ENCODE measurements at regions not wholly inside any gene's neighbourhood (a gene's known extent, or its start where the extent isn't known, plus 50 kb on each side); places are given as distances from the start of the nearest gene placed in this dataset.
"Not testable (repeated sequence)": the region's sequence is repeated elsewhere in the genome, so short reads cannot be mapped to it uniquely, and the experiment has no call there.

DNA sequence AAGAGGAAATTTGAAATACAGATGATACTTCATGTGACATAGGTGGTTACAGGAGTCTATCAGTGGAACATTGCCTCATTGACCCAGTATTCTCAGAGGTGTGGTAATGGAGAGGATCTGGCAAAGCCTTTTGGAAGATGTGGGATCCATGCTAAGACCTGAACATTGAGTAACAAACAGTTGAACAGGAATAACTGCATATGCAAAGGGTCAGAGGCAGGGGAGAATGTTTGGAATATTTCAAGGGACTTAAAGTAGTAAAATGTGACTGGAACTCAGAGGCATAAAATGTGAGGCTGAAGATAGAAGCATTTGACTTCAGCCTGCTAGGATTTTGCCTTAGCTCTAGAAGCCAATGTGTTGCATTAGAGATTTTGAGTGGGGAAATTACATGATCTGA lies 300.2 kb upstream of the ETAA1 start:
- DNase-seq (ENCODE audit: low spot score), result no peak

DNA sequence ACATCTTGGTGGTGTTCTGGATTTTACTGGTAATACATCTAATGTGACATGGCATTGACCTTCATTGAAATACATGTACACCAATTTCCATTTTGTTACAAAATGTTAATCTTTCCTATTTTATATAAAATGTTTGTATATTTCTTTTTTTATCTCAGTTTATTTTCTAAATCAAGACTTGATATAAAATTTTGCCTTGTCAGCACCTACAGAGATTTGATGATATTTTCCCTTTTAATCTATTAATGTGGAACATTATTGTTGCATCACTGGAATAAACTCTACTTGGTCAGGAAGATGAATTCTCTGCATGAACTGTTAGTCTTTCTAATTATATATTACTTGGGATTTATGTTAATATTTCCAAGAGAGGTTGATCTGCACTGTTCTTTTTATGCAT lies 294.0 kb upstream of the ETAA1 start:
- DNase-seq (ENCODE audit: low spot score), result no peak

DNA sequence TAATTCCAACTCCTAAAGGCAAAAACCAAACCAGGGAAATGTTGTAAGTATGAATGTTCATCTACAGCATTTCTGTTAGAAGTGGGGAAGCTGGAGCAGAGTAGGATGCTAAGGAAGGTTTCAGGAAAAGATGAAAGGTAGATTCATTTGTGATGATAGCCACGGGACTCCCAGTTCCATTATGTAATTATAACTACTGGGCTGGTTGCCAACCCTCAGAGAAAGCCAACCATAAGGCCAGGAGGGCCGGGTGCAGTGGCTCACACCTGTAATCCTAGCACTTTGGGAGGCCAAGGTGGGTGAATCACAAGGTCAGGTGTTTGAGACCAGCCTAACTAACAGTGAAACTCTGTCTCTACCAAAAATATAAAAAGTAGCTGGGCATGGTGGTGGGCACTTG lies 288.9 kb upstream of the ETAA1 start:
- DNase-seq (ENCODE audit: low spot score), result no peak

GRCh38 chr2:67124531-67124930 lies 272.6 kb upstream of the ETAA1 start:
- no peak for DNase-seq (ENCODE audit: low spot score)

DNA sequence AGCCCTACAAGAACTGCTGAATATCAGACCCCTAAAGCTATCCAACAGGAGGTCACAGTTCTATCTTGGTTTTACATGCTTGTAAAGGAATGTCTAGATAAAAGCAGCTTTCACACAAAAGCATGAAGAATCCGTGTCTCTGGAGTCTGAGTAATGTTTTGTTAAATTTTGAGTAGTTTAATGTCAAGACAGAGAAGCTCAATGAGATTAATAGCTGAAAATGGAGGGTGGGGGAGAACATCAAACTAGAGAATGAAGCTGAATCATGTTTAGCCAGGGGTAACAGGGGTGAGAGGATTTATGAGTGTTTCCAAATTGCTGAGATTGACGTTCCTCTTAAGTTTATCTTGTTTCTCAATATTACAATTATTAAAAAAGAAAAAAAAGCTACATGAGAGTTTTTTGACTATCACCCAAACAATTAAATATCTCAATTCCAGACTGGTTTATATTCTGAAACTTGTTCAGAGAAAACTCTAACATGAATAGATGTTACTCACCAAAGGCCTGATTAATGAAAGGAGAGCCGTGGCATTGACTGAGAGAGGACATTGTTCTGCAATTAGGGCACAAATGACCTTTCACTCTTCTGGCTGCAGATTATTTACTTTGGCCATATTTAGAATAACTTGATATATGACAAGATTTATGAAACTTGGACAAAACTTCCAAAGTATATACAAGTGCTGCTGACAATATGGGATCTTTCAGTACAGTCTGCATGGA lies 266.4 kb upstream of the ETAA1 start:
- DNase-seq (ENCODE audit: low spot score), result no peak

DNA sequence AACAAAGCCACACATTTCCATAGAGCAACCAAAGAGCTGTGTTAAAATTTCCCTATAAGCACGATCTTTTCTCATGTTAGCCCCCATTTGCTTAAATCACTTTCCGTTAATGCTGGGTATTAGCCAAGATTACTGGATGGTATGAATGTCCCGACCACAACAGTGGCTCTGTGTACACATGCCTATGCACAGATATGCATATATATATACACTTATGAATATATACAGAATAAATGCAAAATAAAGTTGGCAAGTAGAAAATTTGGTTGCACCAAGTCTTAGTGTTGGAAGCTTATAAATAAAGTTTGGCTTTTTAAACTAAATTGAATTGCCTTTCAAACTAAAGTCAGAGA lies 265.9 kb upstream of the ETAA1 start:
- no peak for DNase-seq (ENCODE audit: low spot score)

- not testable (repeated sequence) for DNase-seq (ENCODE audit: low spot score)
Measured at GRCh38 chr2:67132441-67132940, 264.6 kb upstream of the ETAA1 start.

DNA sequence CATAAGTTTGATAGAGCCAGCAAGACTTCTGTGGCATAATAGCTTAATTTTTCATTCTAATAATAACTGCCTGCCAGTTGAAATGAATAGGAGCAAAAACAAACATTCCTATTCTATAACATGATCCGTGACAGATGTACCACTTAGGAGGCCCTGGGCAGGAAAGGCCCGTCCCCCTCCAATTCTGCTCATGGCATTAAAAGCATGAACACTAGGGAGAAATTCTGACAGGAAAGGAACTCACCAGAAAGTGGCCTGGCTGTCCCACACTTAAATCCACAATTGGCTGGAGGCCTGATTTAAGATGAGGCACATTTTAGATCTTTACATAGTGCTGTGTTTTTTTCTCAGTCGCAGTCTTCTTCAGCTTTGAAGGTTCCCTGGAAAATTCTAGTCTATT lies 261.9 kb upstream of the ETAA1 start:
- no peak for DNase-seq (ENCODE audit: low spot score)

GRCh38 chr2:67137699-67138098 lies 259.4 kb upstream of the ETAA1 start:
- no peak for DNase-seq (ENCODE audit: low spot score)

- no peak for DNase-seq (ENCODE audit: low spot score)
Measured at GRCh38 chr2:67142071-67142470, 255.1 kb upstream of the ETAA1 start.

DNA sequence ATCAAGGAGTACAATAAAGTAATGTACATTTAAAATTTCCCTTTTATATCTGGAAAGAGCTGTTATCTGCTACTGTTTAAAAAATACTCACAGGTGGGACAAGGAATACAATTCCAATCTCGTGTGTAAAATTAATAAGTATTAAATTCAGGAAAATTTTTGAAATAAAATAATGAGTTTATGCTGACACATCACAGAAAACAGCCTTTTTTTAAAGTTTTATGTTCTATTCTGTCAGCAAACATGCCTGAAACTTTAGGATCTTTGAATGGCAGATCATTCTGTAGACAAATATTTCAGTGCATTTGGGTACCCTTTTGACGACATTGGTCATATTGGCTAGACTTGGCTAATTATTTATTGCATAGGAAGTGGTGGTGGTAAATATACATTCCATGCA lies 254.4 kb upstream of the ETAA1 start:
- DNase-seq (ENCODE audit: low spot score), result no peak

- no peak for DNase-seq (ENCODE audit: low spot score)
Measured at GRCh38 chr2:67145851-67146250, 251.3 kb upstream of the ETAA1 start.

GRCh38 chr2:67156796-67157195 lies 240.3 kb upstream of the ETAA1 start:
- no peak for DNase-seq (ENCODE audit: low spot score)

GRCh38 chr2:67158718-67159117 lies 238.4 kb upstream of the ETAA1 start:
- no peak for DNase-seq (ENCODE audit: low spot score)

DNA sequence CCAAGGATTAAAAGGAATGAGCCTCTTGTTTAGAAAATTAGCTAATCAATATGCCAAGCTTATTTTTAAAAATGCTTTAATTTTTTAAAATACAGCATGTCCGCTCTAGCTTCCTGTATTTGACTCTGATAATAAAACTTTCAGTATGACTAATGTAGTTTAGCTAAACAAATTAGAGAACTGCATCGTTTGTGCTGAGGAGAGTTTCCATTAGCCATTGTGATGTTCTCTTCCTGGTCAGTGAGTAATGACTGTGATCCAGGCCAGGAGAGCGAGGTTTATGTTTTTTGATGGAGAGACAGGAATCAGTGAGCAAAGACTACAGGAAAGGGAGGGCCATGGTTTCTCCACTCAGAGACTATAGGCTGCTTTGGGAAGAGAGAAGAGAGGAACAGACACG lies 237.2 kb upstream of the ETAA1 start:
- no peak for DNase-seq (ENCODE audit: low spot score)

- no peak for DNase-seq (ENCODE audit: low spot score)
Measured at GRCh38 chr2:67164771-67165522, 232.2 kb upstream of the ETAA1 start.

GRCh38 chr2:67165523-67165990 lies 231.6 kb upstream of the ETAA1 start:
- DNase-seq (ENCODE audit: low spot score), result no peak

GRCh38 chr2:67166511-67166910 lies 230.6 kb upstream of the ETAA1 start:
- DNase-seq (ENCODE audit: low spot score), result not testable (repeated sequence)

DNA sequence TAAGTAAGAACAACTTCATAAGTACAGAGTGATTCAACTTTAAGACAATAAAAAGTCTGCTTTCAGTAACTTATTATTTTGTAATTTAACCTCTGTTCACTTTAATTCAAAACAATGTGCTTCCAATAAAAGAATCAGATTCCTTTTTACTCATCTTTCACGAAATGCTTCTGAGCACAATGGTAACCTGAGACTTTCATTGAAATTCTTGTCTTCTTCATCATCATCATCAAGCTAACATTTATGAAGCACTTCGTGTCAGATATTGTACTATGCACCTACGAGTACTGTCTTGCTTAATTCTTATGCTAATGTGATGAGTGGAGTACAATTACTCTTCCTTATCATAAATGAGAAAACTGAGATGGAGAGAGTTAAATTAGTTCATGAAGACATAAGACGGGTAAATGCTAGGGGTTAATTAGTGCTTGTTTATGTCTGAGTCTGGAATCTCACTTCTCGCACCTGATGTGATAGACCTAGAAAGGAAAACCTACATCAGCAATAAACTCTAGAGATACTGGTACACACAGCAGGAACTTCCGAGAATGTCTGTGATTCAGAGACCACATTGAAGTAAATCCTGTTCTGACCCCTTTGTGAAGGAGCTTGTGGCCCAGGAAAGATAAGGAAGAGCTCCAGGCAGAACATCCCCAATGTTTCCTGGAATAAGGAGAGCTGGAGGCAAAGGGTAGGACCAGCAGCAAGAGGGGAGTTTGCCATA lies 227.6 kb upstream of the ETAA1 start:
- DNase-seq (ENCODE audit: low spot score), result no peak

DNA sequence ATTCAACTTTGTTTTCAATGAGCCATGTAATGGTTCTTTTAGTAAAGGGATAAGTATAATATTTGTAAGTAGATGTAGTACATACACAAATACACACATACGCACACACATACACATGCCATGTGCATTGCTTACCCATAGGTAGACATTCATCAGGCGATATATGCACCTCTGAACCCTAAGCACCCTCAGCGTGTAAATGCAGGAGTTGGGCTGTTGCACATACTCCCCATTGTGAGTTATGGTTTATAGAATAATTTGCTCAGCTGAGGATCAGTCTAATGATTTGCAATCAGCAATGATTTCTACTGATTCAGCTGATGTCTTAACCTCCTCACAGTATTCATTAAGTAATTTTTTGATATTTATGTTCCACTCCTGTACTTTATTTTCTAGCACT lies 217.6 kb upstream of the ETAA1 start:
- DNase-seq (ENCODE audit: low spot score), result no peak

DNA sequence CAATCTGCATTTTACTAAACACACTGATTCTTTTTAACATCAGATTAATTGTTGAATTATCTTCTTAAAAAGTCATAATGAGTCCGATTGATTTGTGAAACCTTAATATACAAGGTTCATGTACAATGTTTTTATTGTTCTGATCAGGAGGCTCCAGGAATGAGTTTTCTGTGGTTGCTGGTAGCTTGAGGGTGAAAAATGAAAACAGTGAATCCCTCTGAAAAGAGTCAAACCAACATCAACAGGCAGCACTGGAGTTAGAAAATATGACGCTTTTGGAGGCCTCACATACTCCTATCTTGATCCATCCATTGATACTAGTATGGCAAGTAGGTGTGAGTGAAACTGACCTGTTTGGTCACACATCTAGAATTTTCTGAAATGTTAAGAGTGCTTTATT lies 216.3 kb upstream of the ETAA1 start:
- DNase-seq (ENCODE audit: low spot score), result no peak

DNA sequence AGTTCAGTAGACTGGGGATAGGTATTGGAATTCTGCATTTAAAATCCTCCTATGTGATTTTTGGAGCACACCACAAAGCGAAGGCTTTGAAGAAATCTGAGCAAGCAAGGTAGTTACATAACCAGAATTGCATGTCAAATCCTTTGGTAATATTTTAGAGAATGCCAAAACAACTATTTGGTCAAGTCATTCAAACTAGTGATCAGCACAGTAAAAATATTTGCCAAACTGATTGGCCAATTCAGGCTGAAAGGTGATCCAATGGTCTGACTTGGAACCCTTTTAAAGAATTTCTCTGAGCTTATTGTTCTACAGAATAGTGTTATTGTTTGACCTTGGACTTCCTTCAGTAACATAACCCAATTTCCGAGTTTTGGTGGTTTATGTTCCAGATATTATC lies 214.2 kb upstream of the ETAA1 start:
- DNase-seq (ENCODE audit: low spot score), result no peak

GRCh38 chr2:67186326-67186725 lies 210.8 kb upstream of the ETAA1 start:
- DNase-seq (ENCODE audit: low spot score), result no peak

Data from cerebellar cortex (tissue), 1 donor.